GM23338 (cell line): ENCODE measurements at regions not wholly inside any gene's neighbourhood (a gene's known extent, or its start where the extent isn't known, plus 50 kb on each side); places are given as distances from the start of the nearest gene placed in this dataset.

Source experiments
- ATAC-seq: fragments of 200-7000 bp; cut with Tn5 transposase; 3 replicates; pipeline ENCODE4 v1.9.1; 2020
- DNase-seq: peaks from one replicate; pipeline ENCODE4 v3.0.0-alpha.2; 2015; ENCODE audit warnings: low spot score
- H2AFZ ChIP-seq: fragments of 200-600 bp; sonication (generic); 2 replicates; pipeline ENCODE4 v1.8.0; 2016; ENCODE audit warnings: antibody characterized with exemption, mild to moderate bottlenecking, moderate library complexity
- H3F3A ChIP-seq: fragments of 200-600 bp; sonication (generic); replicated peaks from 2 replicates; pipeline ENCODE4 v1.8.0; 2017; ENCODE audit warnings: antibody characterized with exemption, mixed run types, low read depth
- H3K27ac ChIP-seq: fragments of 200-600 bp; sonication (generic); 2 replicates; pipeline ENCODE4 v1.6.1; 2016; ENCODE audit warnings: low read depth
- H3K27me3 ChIP-seq: fragments of 200-600 bp; sonication (generic); 2 replicates; pipeline ENCODE4 v1.8.0; 2016; ENCODE audit warnings: mild to moderate bottlenecking, mixed run types, moderate library complexity; ENCODE audit not compliant: insufficient read depth
- H3K36me3 ChIP-seq: fragments of 200-600 bp; sonication (generic); 2 replicates; pipeline ENCODE4 v1.8.0; 2016; ENCODE audit warnings: mild to moderate bottlenecking; ENCODE audit not compliant: insufficient read depth
- H3K4me1 ChIP-seq: fragments of 200-600 bp; sonication (generic); 2 replicates; pipeline ENCODE4 v1.8.0; 2016; ENCODE audit warnings: mild to moderate bottlenecking, moderate library complexity; ENCODE audit not compliant: insufficient read depth
- H3K4me2 ChIP-seq: fragments of 200-600 bp; sonication (generic); 2 replicates; pipeline ENCODE4 v1.7.1; 2017; ENCODE audit warnings: mixed run types
- H3K4me3 ChIP-seq: fragments of 200-600 bp; sonication (generic); 2 replicates; pipeline ENCODE4 v1.6.1; 2016; ENCODE audit warnings: mixed run types
- H3K79me2 ChIP-seq: fragments of 200-600 bp; sonication (generic); replicated peaks from 2 replicates; pipeline ENCODE4 v1.8.0; 2017; ENCODE audit warnings: mild to moderate bottlenecking; ENCODE audit not compliant: insufficient read depth
- H3K9me2 ChIP-seq: fragments of 200-600 bp; sonication (generic); 2 replicates; pipeline ENCODE4 v1.8.0; 2017; ENCODE audit not compliant: insufficient read depth
- H4K20me1 ChIP-seq: fragments of 200-600 bp; sonication (generic); replicated peaks from 2 replicates; pipeline ENCODE4 v1.8.0; 2017; ENCODE audit warnings: mild to moderate bottlenecking; ENCODE audit not compliant: insufficient read depth
- H3K27ac Mint-ChIP-seq: 2 replicates; pipeline ENCODE4 v1.8.0; 2020; ENCODE audit warnings: inconsistent platforms, mild to moderate bottlenecking, moderate library complexity, mixed read lengths
- H3K27me3 Mint-ChIP-seq: 3 replicates; pipeline ENCODE4 v1.8.0; 2022; ENCODE audit warnings: low read depth, mild to moderate bottlenecking, moderate library complexity, mixed read lengths, inconsistent platforms; ENCODE audit not compliant: insufficient read depth, poor library complexity
- H3K36me3 Mint-ChIP-seq: 3 replicates; pipeline ENCODE4 v1.8.0; 2021; ENCODE audit warnings: low read depth, mild to moderate bottlenecking, inconsistent platforms, moderate library complexity, mixed read lengths
- H3K4me1 Mint-ChIP-seq: 3 replicates; pipeline ENCODE4 v1.8.0; 2020; ENCODE audit warnings: mild to moderate bottlenecking, inconsistent platforms, mixed read lengths
- H3K4me3 Mint-ChIP-seq: 3 replicates; pipeline ENCODE4 v1.8.0; 2021; ENCODE audit warnings: moderate library complexity, mild to moderate bottlenecking, inconsistent platforms, mixed read lengths
- H3K9me3 Mint-ChIP-seq: 3 replicates; pipeline ENCODE4 v1.8.0; 2020; ENCODE audit warnings: moderate library complexity, mild to moderate bottlenecking, inconsistent platforms, mixed read lengths
- CREB1 ChIP-seq: fragments of 250-450 bp; sonication (Bioruptor Pico); IDR thresholded peaks from 2 replicates; pipeline ENCODE4 v1.5.0; 2020; ENCODE audit warnings: low read depth, mild to moderate bottlenecking, moderate library complexity
- CTCF ChIP-seq, 2 experiments: fragments of 200-600 bp in 1 of 2; sonication (generic) in 1 of 2; conservative IDR thresholded peaks; 2 replicates each; pipeline versions ENCODE4 v1.5.1 to v1.6.1; 2016 to 2017; ENCODE audit warnings: antibody characterized with exemption in 2 of 2, low read depth in 2 of 2, mild to moderate bottlenecking in 2 of 2, moderate library complexity in 1 of 2
- ETS1 ChIP-seq: IDR thresholded peaks from 2 replicates; pipeline ENCODE4 v1.6.1; 2016; ENCODE audit warnings: antibody characterized with exemption
- EZH2 ChIP-seq: fragments of 200-600 bp; sonication (generic); IDR thresholded peaks from one replicate; pipeline ENCODE4 v1.8.0; 2017; ENCODE audit warnings: antibody characterized with exemption, mild to moderate bottlenecking, low read depth; ENCODE audit not compliant: unreplicated experiment
- EZH2phosphoT487 ChIP-seq: fragments of 200-600 bp; sonication (generic); IDR thresholded peaks from one replicate; pipeline ENCODE4 v1.8.1; 2018; ENCODE audit warnings: antibody characterized with exemption; ENCODE audit not compliant: unreplicated experiment
- JUNB ChIP-seq: IDR thresholded peaks from one replicate; pipeline ENCODE4 v1.6.1; 2016; ENCODE audit warnings: antibody characterized with exemption; ENCODE audit not compliant: unreplicated experiment
- NANOG ChIP-seq: IDR thresholded peaks from 2 replicates; pipeline ENCODE4 v1.6.1; 2016; ENCODE audit warnings: antibody characterized with exemption, borderline replicate concordance
- POLR2AphosphoS5 ChIP-seq: IDR thresholded peaks from 2 replicates; pipeline ENCODE4 v1.6.1; 2016; ENCODE audit warnings: antibody characterized with exemption, low read depth
- REST ChIP-seq: IDR thresholded peaks from one replicate; pipeline ENCODE4 v1.6.1; 2018; ENCODE audit warnings: antibody characterized with exemption; ENCODE audit not compliant: unreplicated experiment
- STAT1 ChIP-seq: IDR thresholded peaks from one replicate; pipeline ENCODE4 v1.6.1; 2016; ENCODE audit warnings: antibody characterized with exemption; ENCODE audit not compliant: unreplicated experiment
- ZNF114 ChIP-seq: fragments of 250-450 bp; sonication (Bioruptor Pico); IDR thresholded peaks from 2 replicates; pipeline ENCODE4 v1.5.0; 2020; ENCODE audit warnings: mild to moderate bottlenecking, moderate library complexity
- ZNF331 ChIP-seq: fragments of 250-450 bp; sonication (Bioruptor Pico); IDR thresholded peaks from 2 replicates; pipeline ENCODE4 v1.5.0; 2020; ENCODE audit warnings: low read depth, mild to moderate bottlenecking, moderate library complexity
- ZNF462 ChIP-seq: fragments of 250-450 bp; sonication (Bioruptor Pico); IDR thresholded peaks from 2 replicates; pipeline ENCODE4 v1.5.0; 2020; ENCODE audit warnings: mild to moderate bottlenecking, moderate library complexity

GRCh38 chr20:24895431-24895830, 53.6 kb upstream of the CST7 start:
- H3K27me3 Mint-ChIP-seq, result peaks cover 8% of the 10 kb centered on the region
- H3K36me3 Mint-ChIP-seq, result peaks cover 27% of the 10 kb centered on the region
- ATAC-seq (no peak), DNase-seq (no peak)
- no peaks in the 10 kb centered on the region for H3K4me1 Mint-ChIP-seq
- Histone ChIP-seq H3F3A (no peaks in the 10 kb centered on the region), H2AFZ (no peak overlapping the region), H3K4me2 (no peak overlapping the region), H3K27me3 (no peaks in the 10 kb centered on the region), H3K79me2 (no peaks in the 10 kb centered on the region), H3K9me2 (no peaks in the 10 kb centered on the region; the same call in 1 of the 2 replicates), H3K4me3 (no peak overlapping the region), H4K20me1 (no peaks in the 10 kb centered on the region), H3K4me1 (no peaks in the 10 kb centered on the region), H3K27ac (no peak overlapping the region), H3K36me3 (no peaks in the 10 kb centered on the region)
- H3K4me3 Mint-ChIP-seq, result no peak overlapping the region
- H3K9me3 Mint-ChIP-seq, result peaks cover 64% of the 10 kb centered on the region
- TF ChIP-seq ZNF114 (CRISPR knock-in tag) (no peak), CTCF (conservative IDR thresholded peaks at IDR 0.05; ENCODE audit: low read depth in 2 of 2) (no peak), JUNB (no peak), POLR2AphosphoS5 (no peak), STAT1 (no peak), ZNF462 (CRISPR knock-in tag) (no peak), ZNF331 (CRISPR knock-in tag) (no peak), ETS1 (no peak), CREB1 (CRISPR knock-in tag) (no peak), NANOG (no peak), EZH2 (no peak), EZH2phosphoT487 (no peak), REST (no peak)
- no peak overlapping the region for H3K27ac Mint-ChIP-seq
